Neural cell (in vitro differentiated cells): ENCODE measurements at regions not wholly inside any gene's neighbourhood (a gene's known extent, or its start where the extent isn't known, plus 50 kb on each side); places are given as distances from the start of the nearest gene placed in this dataset.

Experiments
- H2AFZ ChIP-seq: fragments of 200-600, 300-800 bp; sonication (generic), shearing (Covaris generic); 2 replicates; pipeline ENCODE4 v1.6.0; 2014; ENCODE audit warnings: low read depth, mild to moderate bottlenecking, antibody characterized with exemption, low read length, moderate library complexity
- H3F3A ChIP-seq: fragments of 200-600 bp; shearing (Covaris generic); 2 replicates; pipeline ENCODE4 v1.6.1; 2016; ENCODE audit warnings: mild to moderate bottlenecking, moderate library complexity, mixed read lengths, antibody characterized with exemption, low read length; ENCODE audit not compliant: insufficient read depth, poor library complexity, severe bottlenecking
- H3K27ac ChIP-seq: fragments of 200-600, 300-800 bp; sonication (generic), shearing (Covaris generic); 2 replicates; pipeline ENCODE4 v1.5.1; 2014; ENCODE audit warnings: mild to moderate bottlenecking, low read length, moderate library complexity
- H3K27me3 ChIP-seq: fragments of 300-800, 200-600 bp; sonication (generic), shearing (Covaris generic); 2 replicates; pipeline ENCODE4 v1.6.0; 2014; ENCODE audit warnings: mild to moderate bottlenecking, low read depth, low read length, moderate library complexity; ENCODE audit not compliant: insufficient read depth
- H3K36me3 ChIP-seq: fragments of 300-800, 200-600 bp; sonication (generic), shearing (Covaris generic); 2 replicates; pipeline ENCODE4 v1.5.1; 2014; ENCODE audit warnings: mild to moderate bottlenecking, antibody characterized with exemption, low read length, moderate library complexity; ENCODE audit not compliant: insufficient read depth
- H3K4me2 ChIP-seq: fragments of 300-800, 200-600 bp; sonication (generic), shearing (Covaris generic); 2 replicates; pipeline ENCODE4 v1.6.0; 2014; ENCODE audit warnings: mild to moderate bottlenecking, low read length
- H3K4me3 ChIP-seq: fragments of 300-800, 200-600 bp; sonication (generic), shearing (Covaris generic); 2 replicates; pipeline ENCODE4 v1.5.1; 2014; ENCODE audit warnings: mild to moderate bottlenecking, low read length, moderate library complexity
- H3K79me2 ChIP-seq: fragments of 200-600 bp; shearing (Covaris generic); replicated peaks from 2 replicates; pipeline ENCODE4 v1.6.0; 2014; ENCODE audit warnings: mild to moderate bottlenecking, low read length, moderate library complexity; ENCODE audit not compliant: insufficient read depth
- H3K9ac ChIP-seq: fragments of 300-800, 200-600 bp; sonication (generic), shearing (Covaris generic); 2 replicates; pipeline ENCODE4 v1.6.1; 2016; ENCODE audit warnings: mild to moderate bottlenecking, low read length, mixed read lengths
- H3K9me2 ChIP-seq: fragments of 200-600 bp; shearing (Covaris generic); 2 replicates; pipeline ENCODE4 v1.6.1; 2016; ENCODE audit warnings: mild to moderate bottlenecking, low read length, mixed read lengths; ENCODE audit not compliant: insufficient read depth
- H3K9me3 ChIP-seq: fragments of 200-600, 300-800 bp; sonication (generic), shearing (Covaris generic); 2 replicates; pipeline ENCODE4 v1.6.1; 2016; ENCODE audit warnings: mild to moderate bottlenecking, mixed run types, low read length, moderate library complexity, mixed read lengths
- H4K20me1 ChIP-seq: fragments of 200-600 bp; shearing (Covaris generic); 2 replicates; pipeline ENCODE4 v1.6.1; 2016; ENCODE audit warnings: mild to moderate bottlenecking, mixed run types; ENCODE audit not compliant: insufficient read depth
- EP300 ChIP-seq: fragments of 450-650 bp; conservative IDR thresholded peaks from 2 replicates; pipeline ENCODE4 v1.6.1; 2014; ENCODE audit warnings: antibody characterized with exemption, mild to moderate bottlenecking, moderate library complexity; ENCODE audit not compliant: poor library complexity, severe bottlenecking
- EZH2 ChIP-seq: fragments of 200-600, 300-800 bp; shearing (Covaris generic), sonication (generic); IDR thresholded peaks from 2 replicates; pipeline ENCODE4 v1.6.1; 2014; ENCODE audit warnings: antibody characterized with exemption, low read length, borderline replicate concordance, mild to moderate bottlenecking; ENCODE audit not compliant: insufficient read depth, poor library complexity, severe bottlenecking
- MXI1 ChIP-seq: fragments of 450-650 bp; conservative IDR thresholded peaks from 2 replicates; pipeline ENCODE4 v1.6.1; 2014; ENCODE audit warnings: antibody characterized with exemption, mild to moderate bottlenecking; ENCODE audit not compliant: poor library complexity, severe bottlenecking
- POLR2AphosphoS5 ChIP-seq: IDR thresholded peaks from 2 replicates; pipeline ENCODE4 v1.6.1; 2012
- RAD21 ChIP-seq: fragments of 450-650 bp; conservative IDR thresholded peaks from 2 replicates; pipeline ENCODE4 v1.6.1; 2014; ENCODE audit warnings: antibody characterized with exemption, mild to moderate bottlenecking, moderate library complexity
- SMC3 ChIP-seq: fragments of 450-650 bp; conservative IDR thresholded peaks from 2 replicates; pipeline ENCODE4 v1.6.1; 2014; ENCODE audit warnings: antibody characterized with exemption, mild to moderate bottlenecking, moderate library complexity; ENCODE audit not compliant: poor library complexity
- TAF1 ChIP-seq: IDR thresholded peaks from 2 replicates; pipeline ENCODE4 v1.6.1; 2012; ENCODE audit warnings: low read depth
- TF ChIP-seq, protein P1 (sequence below): IDR thresholded peaks from 2 replicates; pipeline ENCODE4 v1.6.1; 2012; ENCODE audit warnings: borderline replicate concordance
- TF ChIP-seq, protein P2 (sequence below): fragments of 450-650 bp; IDR thresholded peaks from 2 replicates; pipeline ENCODE4 v1.5.1; 2014; ENCODE audit warnings: antibody characterized with exemption, mild to moderate bottlenecking, moderate library complexity; ENCODE audit not compliant: poor library complexity, severe bottlenecking

DNA sequence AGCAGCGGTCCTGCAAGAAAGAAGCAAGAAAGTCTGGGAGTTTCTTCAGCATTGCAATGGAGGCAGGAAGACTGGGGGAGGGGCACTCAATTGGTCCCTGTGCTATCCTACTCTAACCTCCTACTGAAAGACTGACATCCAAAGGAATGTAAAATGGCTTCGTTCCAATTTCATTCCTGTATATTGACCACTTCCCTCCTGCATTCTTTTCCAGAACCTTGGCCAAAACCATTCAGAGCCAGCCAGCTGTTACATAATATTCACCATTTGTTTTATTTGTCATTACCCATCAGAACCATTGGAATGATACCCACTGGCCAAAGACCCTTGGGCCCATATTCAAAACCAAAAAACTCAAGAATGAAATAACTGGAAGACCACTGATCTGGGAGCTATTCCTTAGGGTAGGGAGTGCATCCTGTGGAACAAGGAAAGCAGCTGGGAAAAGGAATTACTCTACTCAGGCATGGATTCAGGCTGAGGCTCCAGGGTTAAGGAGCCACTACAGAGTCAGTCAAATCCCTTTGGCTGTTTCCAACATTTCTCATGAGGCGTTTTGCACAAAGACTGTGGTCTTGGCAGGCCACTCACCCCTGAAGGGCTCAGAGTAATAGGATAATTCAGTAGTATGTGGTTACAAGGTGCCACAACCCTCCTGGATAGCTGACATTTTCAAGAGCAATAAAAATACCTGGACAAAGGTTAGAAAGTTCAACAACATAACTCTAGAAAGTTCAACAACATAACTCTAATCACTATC, 148.7 kb upstream of the SLC1A3 start:
- Histone ChIP-seq H2AFZ (no peak overlapping the region), H3K79me2 (no peaks in the 10 kb centered on the region), H3K9ac (no peak overlapping the region), H3K27me3 (no peaks in the 10 kb centered on the region), H3K4me3 (no peak overlapping the region), H3K27ac (no peak overlapping the region), H3K9me3 (no peaks in the 10 kb centered on the region), H3K9me2 (no peaks in the 10 kb centered on the region), H4K20me1 (no peaks in the 10 kb centered on the region), H3K4me2 (no peak overlapping the region), H3K36me3 (no peaks in the 10 kb centered on the region), H3F3A (no peaks in the 10 kb centered on the region)
- TF ChIP-seq EP300: no peak

DNA sequence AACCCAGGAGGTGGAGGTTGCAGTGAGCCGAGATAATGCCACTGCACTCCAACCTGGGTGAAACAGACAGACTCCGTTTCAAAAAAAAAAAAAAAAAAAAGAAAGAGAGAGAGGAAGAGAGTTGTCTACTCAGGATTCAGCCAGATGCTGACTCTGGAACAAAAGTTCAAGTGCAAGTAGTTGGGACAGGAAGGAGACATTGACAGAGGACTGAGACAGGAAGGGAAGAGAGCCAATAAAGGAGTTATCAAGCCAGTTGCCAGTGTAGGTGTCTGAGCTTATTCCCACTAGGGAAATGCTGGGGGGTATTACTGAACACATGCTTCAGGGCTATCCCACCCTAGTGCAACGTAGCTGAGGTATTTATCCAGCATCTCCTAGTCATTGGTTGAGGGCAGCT, 147.7 kb upstream of the SLC1A3 start:
- Histone ChIP-seq H3K9ac (no peak overlapping the region), H3K79me2 (no peaks in the 10 kb centered on the region), H3K36me3 (no peaks in the 10 kb centered on the region), H3K4me2 (no peak overlapping the region), H3K27ac (no peak overlapping the region), H3K4me3 (no peak overlapping the region), H4K20me1 (no peaks in the 10 kb centered on the region), H3K9me2 (no peaks in the 10 kb centered on the region), H3K27me3 (no peaks in the 10 kb centered on the region), H3K9me3 (no peaks in the 10 kb centered on the region), H2AFZ (no peak overlapping the region), H3F3A (no peaks in the 10 kb centered on the region)
- TF ChIP-seq MXI1 (no peak), RAD21 (no peak), POLR2AphosphoS5 (no peak), TAF1 (no peak), EZH2 (no peak), EP300 (no peak), SMC3 (no peak)
- TF ChIP-seq, protein P1, sequence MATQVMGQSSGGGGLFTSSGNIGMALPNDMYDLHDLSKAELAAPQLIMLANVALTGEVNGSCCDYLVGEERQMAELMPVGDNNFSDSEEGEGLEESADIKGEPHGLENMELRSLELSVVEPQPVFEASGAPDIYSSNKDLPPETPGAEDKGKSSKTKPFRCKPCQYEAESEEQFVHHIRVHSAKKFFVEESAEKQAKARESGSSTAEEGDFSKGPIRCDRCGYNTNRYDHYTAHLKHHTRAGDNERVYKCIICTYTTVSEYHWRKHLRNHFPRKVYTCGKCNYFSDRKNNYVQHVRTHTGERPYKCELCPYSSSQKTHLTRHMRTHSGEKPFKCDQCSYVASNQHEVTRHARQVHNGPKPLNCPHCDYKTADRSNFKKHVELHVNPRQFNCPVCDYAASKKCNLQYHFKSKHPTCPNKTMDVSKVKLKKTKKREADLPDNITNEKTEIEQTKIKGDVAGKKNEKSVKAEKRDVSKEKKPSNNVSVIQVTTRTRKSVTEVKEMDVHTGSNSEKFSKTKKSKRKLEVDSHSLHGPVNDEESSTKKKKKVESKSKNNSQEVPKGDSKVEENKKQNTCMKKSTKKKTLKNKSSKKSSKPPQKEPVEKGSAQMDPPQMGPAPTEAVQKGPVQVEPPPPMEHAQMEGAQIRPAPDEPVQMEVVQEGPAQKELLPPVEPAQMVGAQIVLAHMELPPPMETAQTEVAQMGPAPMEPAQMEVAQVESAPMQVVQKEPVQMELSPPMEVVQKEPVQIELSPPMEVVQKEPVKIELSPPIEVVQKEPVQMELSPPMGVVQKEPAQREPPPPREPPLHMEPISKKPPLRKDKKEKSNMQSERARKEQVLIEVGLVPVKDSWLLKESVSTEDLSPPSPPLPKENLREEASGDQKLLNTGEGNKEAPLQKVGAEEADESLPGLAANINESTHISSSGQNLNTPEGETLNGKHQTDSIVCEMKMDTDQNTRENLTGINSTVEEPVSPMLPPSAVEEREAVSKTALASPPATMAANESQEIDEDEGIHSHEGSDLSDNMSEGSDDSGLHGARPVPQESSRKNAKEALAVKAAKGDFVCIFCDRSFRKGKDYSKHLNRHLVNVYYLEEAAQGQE: no peak
- TF ChIP-seq, protein P2, sequence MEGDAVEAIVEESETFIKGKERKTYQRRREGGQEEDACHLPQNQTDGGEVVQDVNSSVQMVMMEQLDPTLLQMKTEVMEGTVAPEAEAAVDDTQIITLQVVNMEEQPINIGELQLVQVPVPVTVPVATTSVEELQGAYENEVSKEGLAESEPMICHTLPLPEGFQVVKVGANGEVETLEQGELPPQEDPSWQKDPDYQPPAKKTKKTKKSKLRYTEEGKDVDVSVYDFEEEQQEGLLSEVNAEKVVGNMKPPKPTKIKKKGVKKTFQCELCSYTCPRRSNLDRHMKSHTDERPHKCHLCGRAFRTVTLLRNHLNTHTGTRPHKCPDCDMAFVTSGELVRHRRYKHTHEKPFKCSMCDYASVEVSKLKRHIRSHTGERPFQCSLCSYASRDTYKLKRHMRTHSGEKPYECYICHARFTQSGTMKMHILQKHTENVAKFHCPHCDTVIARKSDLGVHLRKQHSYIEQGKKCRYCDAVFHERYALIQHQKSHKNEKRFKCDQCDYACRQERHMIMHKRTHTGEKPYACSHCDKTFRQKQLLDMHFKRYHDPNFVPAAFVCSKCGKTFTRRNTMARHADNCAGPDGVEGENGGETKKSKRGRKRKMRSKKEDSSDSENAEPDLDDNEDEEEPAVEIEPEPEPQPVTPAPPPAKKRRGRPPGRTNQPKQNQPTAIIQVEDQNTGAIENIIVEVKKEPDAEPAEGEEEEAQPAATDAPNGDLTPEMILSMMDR: no peak
